OCI-LY7 (cell line): ENCODE measurements at regions not wholly inside any gene's neighbourhood (a gene's known extent, or its start where the extent isn't known, plus 50 kb on each side); places are given as distances from the start of the nearest gene placed in this dataset.

Experiments
- BruUV-seq: library from RNA; stranded (reverse); fragments of 400-500 nt; replicated peaks from 2 replicates; lab custom pipeline; 2021; lab: Mats Ljungman, UMichigan
- CTCF ChIA-PET: fragments of 300-600 bp; sonication (Branson Sonifier 250); formaldehyde crosslinking; loops from one replicate; lab custom pipeline; 2022; ENCODE audit warnings: antibody characterized with exemption; ENCODE audit not compliant: unreplicated experiment; lab: Charles Lee
- POLR2A ChIA-PET: fragments of 300-600 bp; sonication (Branson Sonifier 250); formaldehyde crosslinking; loops from one replicate; lab custom pipeline; 2022; ENCODE audit warnings: antibody characterized with exemption; lab: Charles Lee
- DNase-seq: peaks from one replicate; pipeline ENCODE4 v3.0.0-alpha.2; 2015; ENCODE audit warnings: low spot score
- H2AFZ ChIP-seq: fragments of 200-600 bp; sonication (generic), shearing (Covaris generic); 2 replicates; pipeline ENCODE4 v1.6.1; 2014; ENCODE audit warnings: mild to moderate bottlenecking, antibody characterized with exemption, low read length, moderate library complexity
- H3K27ac ChIP-seq: fragments of 200-600 bp; sonication (generic); 2 replicates; pipeline ENCODE4 v1.5.1; 2014; ENCODE audit warnings: mixed run types, low read depth, mild to moderate bottlenecking, moderate library complexity, low read length, inconsistent platforms; ENCODE audit not compliant: poor library complexity, severe bottlenecking
- H3K36me3 ChIP-seq: fragments of 200-600 bp; sonication (generic); 2 replicates; pipeline ENCODE4 v1.6.1; 2014; ENCODE audit warnings: mild to moderate bottlenecking, antibody characterized with exemption, low read length, moderate library complexity, mixed read lengths; ENCODE audit not compliant: insufficient read depth
- H3K4me1 ChIP-seq: fragments of 200-600 bp; sonication (generic); 2 replicates; pipeline ENCODE4 v1.5.1; 2014; ENCODE audit warnings: mild to moderate bottlenecking, low read length; ENCODE audit not compliant: insufficient read depth, poor library complexity, severe bottlenecking
- H3K4me2 ChIP-seq: fragments of 200-600 bp; sonication (generic); 2 replicates; pipeline ENCODE4 v1.6.1; 2014; ENCODE audit warnings: mild to moderate bottlenecking, low read length
- H3K4me3 ChIP-seq: fragments of 200-600 bp; sonication (generic); 2 replicates; pipeline ENCODE4 v1.5.1; 2014; ENCODE audit warnings: mild to moderate bottlenecking, low read depth, low read length; ENCODE audit not compliant: poor library complexity, severe bottlenecking
- H3K79me2 ChIP-seq: fragments of 200-600 bp; sonication (generic); 2 replicates; pipeline ENCODE4 v1.6.1; 2016; ENCODE audit warnings: low read depth, mild to moderate bottlenecking, low read length, moderate library complexity, mixed read lengths; ENCODE audit not compliant: insufficient read depth
- H3K9me2 ChIP-seq: fragments of 200-600 bp; sonication (generic); 2 replicates; pipeline ENCODE4 v1.6.1; 2016; ENCODE audit warnings: mild to moderate bottlenecking, low read length, mixed read lengths; ENCODE audit not compliant: insufficient read depth
- H3K9me3 ChIP-seq: fragments of 200-600 bp; sonication (generic); 2 replicates; pipeline ENCODE4 v1.6.1; 2014; ENCODE audit warnings: mild to moderate bottlenecking, mixed run types, low read length, mixed read lengths
- H4K20me1 ChIP-seq: fragments of 200-600 bp; sonication (generic); 2 replicates; pipeline ENCODE4 v1.6.1; 2014; ENCODE audit warnings: mild to moderate bottlenecking, antibody characterized with exemption, low read length, moderate library complexity, mixed read lengths; ENCODE audit not compliant: insufficient read depth
- CTCF ChIP-seq: fragments of 200-600 bp; sonication (generic); conservative IDR thresholded peaks from 2 replicates; pipeline ENCODE4 v1.5.1; 2014; ENCODE audit warnings: mild to moderate bottlenecking, antibody characterized with exemption, low read length, moderate library complexity, mixed read lengths
- EZH2phosphoT487 ChIP-seq: fragments of 200-600 bp; sonication (generic); IDR thresholded peaks from 2 replicates; pipeline ENCODE4 v1.6.1; 2018; ENCODE audit warnings: low read depth, borderline replicate concordance, mild to moderate bottlenecking, mixed run types, antibody characterized with exemption, low read length, moderate library complexity, mixed read lengths
- intact Hi-C: fragments of 100-400 bp; cut with micrococcal nuclease; formaldehyde crosslinking; loops from one replicate; pipeline ENCODE4 v1.10.0; 2022; ENCODE audit not compliant: unreplicated experiment

GRCh38 chr13:108426893-108427292 lies 157.4 kb downstream of the TNFSF13B start:
- intact Hi-C loops = no loop called here
- H3K9me3 ChIP-seq = no peaks in the 10 kb centered on the region
- BruUV-seq = no TSS peak
- no peak for DNase-seq
- H3K79me2 ChIP-seq = no peaks in the 10 kb centered on the region
- no peaks in the 10 kb centered on the region for H3K9me2 ChIP-seq
- CTCF ChIA-PET = no interaction called here
- no peak for TF ChIP-seq EZH2phosphoT487
- TF ChIP-seq CTCF = no peak
- H3K36me3 ChIP-seq = no peaks in the 10 kb centered on the region
- no peak overlapping the region for H3K4me2 ChIP-seq
- no peaks in the 10 kb centered on the region for H3K4me1 ChIP-seq
- POLR2A ChIA-PET = no interaction called here
- no peak overlapping the region for H3K27ac ChIP-seq
- no peaks in the 10 kb centered on the region for H4K20me1 ChIP-seq
- H3K4me3 ChIP-seq = no peak overlapping the region
- H2AFZ ChIP-seq = no peak overlapping the region

DNA sequence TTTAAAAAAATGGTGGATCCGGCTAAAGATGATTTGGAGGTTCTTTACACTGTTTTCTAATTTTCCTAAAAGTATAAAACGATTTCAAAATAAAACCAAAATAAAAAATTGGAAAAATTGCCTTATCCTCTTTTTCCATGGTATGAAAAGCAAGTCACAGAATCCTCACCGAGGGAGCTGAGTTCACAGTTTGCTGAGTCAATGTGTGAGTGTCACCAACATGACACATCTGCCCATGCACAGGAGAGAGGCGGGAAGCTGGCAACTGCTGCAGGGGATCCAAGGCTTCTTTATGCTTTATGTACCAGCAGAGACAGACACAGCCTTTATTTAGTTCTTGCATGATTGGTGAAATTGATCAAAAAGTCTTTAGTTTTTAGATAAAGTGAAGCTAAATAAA lies 157.8 kb downstream of the TNFSF13B start:
- ChIA-PET POLR2A (interaction anchor here (0.5 kb wide), 1 partner anchor 9 kb away, joined by 3 read pairs; no protein-coding TSS in a partner anchor), CTCF (no interaction called here)
- Histone ChIP-seq H3K4me3 (no peak overlapping the region), H2AFZ (no peak overlapping the region), H3K4me1 (no peaks in the 10 kb centered on the region), H3K9me2 (no peaks in the 10 kb centered on the region), H4K20me1 (no peaks in the 10 kb centered on the region), H3K9me3 (no peaks in the 10 kb centered on the region), H3K27ac (no peak overlapping the region), H3K4me2 (no peak overlapping the region), H3K79me2 (no peaks in the 10 kb centered on the region), H3K36me3 (no peaks in the 10 kb centered on the region)
- no peak for DNase-seq
- intact Hi-C loops = no loop called here
- BruUV-seq = no TSS peak
- no peak for TF ChIP-seq CTCF
- no peak for TF ChIP-seq EZH2phosphoT487

GRCh38 chr13:108428691-108429090 lies 159.2 kb downstream of the TNFSF13B start:
- TF ChIP-seq CTCF (no peak), EZH2phosphoT487 (no peak)
- Histone ChIP-seq H2AFZ (no peak overlapping the region), H3K4me1 (no peaks in the 10 kb centered on the region), H3K27ac (no peak overlapping the region), H3K79me2 (no peaks in the 10 kb centered on the region), H3K36me3 (no peaks in the 10 kb centered on the region), H3K9me2 (no peaks in the 10 kb centered on the region), H3K4me3 (no peak overlapping the region), H4K20me1 (no peaks in the 10 kb centered on the region), H3K4me2 (no peak overlapping the region), H3K9me3 (no peaks in the 10 kb centered on the region)
- ChIA-PET POLR2A (no interaction called here), CTCF (no interaction called here)
- no TSS peak for BruUV-seq
- no peak for DNase-seq
- intact Hi-C loops = no loop called here
